ENCODE measurements at regions not wholly inside any gene's neighbourhood (a gene's known extent, or its start where the extent isn't known, plus 50 kb on each side); places are given as distances from the start of the nearest gene placed in this dataset.

- POLR2A ChIA-PET, result no interaction called here
- DNase-seq (ENCODE audit: extremely low spot score), result no peak
- no peak for TF ChIP-seq CTCF (IDR thresholded peaks at IDR 0.05; ENCODE audit: control extremely low read depth, extremely low read depth, low read depth, missing control alignments)
- CTCF ChIA-PET, result no interaction called here
Observed at GRCh38 chr12:88756153-88756552, 175.9 kb upstream of the KITLG start.

GRCh38 chr12:88753707-88754106, 173.4 kb upstream of the KITLG start:
- TF ChIP-seq CTCF (IDR thresholded peaks at IDR 0.05; ENCODE audit: control extremely low read depth, extremely low read depth, low read depth, missing control alignments), result no peak
- DNase-seq (ENCODE audit: extremely low spot score), result no peak
- POLR2A ChIA-PET, result no interaction called here
- CTCF ChIA-PET, result no interaction called here

GRCh38 chr12:88753066-88753465, 172.8 kb upstream of the KITLG start:
- TF ChIP-seq CTCF (IDR thresholded peaks at IDR 0.05; ENCODE audit: control extremely low read depth, extremely low read depth, low read depth, missing control alignments), result no peak
- ChIA-PET POLR2A (no interaction called here), CTCF (interaction anchor here (1.5 kb wide), 1 partner anchor 16 kb away, joined by 3 read pairs; no protein-coding TSS in a partner anchor)
- no peak for DNase-seq (ENCODE audit: extremely low spot score)

DNA sequence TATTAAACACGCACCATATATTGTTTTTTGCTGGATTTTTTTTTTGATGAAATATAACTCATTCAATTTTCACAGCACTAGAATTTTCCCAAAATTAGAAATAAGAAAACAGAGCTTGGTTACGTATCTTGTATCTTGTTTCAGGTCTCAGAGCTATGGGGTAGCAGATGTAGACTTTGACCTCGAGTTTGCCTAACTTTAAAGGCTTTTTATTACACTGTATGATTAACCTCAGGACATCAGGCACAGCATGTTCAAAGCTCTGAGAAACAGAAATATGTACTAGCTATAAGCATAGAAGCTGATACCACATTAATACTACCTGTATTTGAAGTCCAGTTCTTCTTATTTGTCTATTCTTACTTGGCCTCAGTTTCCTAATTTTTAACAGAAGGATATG, 171.9 kb upstream of the KITLG start:
- POLR2A ChIA-PET, result no interaction called here
- no peak for DNase-seq (ENCODE audit: extremely low spot score)
- CTCF ChIA-PET, result interaction anchor here (0.7 to 1.5 kb wide), 5 partner anchors 10 to 304 kb away, joined by 3 to 4 read pairs (median 3); no protein-coding TSS in a partner anchor
- no peak for TF ChIP-seq CTCF (IDR thresholded peaks at IDR 0.05; ENCODE audit: control extremely low read depth, extremely low read depth, low read depth, missing control alignments)

DNA sequence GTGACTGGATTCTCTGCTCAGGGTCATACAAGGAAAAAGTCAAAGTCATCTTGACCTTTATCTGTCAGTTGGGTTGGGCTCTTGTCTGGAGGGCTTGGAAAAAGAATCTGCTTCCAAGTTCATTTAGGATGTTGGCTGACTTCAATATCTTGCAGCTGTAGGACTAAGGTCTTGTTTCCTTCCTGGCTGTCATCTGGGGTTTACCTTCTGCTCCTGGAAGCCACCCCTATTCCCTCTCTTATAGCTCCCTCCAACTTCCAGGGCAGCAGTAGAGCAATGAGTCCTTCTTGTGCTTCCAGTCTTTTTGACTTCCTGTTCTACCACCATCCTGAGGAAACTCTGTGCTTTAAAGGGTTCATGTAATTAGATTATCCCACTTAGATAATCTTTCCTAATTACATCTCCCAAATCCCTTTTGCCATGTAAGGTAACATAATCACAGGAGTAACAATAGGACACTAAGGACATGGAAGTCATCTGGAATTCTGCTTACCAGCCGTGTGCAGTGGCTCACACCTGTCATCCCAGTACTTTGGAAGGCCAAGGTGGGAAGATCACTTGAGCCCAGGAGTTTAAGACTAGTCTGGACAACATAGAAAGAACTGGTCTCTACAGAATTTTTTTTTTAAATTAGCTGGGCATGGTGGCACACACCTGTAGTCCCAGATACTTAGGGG, 170.7 kb upstream of the KITLG start:
- no peak for DNase-seq (ENCODE audit: extremely low spot score)
- POLR2A ChIA-PET, result no interaction called here
- no peak for TF ChIP-seq CTCF (IDR thresholded peaks at IDR 0.05; ENCODE audit: control extremely low read depth, extremely low read depth, low read depth, missing control alignments)
- CTCF ChIA-PET, result interaction anchor here (1.3 to 1.4 kb wide), 6 partner anchors 8 to 303 kb away, joined by 3 to 4 read pairs (median 3); no protein-coding TSS in a partner anchor

- no peak for TF ChIP-seq CTCF (IDR thresholded peaks at IDR 0.05; ENCODE audit: control extremely low read depth, extremely low read depth, low read depth, missing control alignments)
- no peak for DNase-seq (ENCODE audit: extremely low spot score)
- POLR2A ChIA-PET, result no interaction called here
- CTCF ChIA-PET, result no interaction called here
Observed at GRCh38 chr12:88746386-88746785, 166.1 kb upstream of the KITLG start.
